Parathyroid adenoma (tissue), 2 donors: ENCODE measurements at regions not wholly inside any gene's neighbourhood (a gene's known extent, or its start where the extent isn't known, plus 50 kb on each side); places are given as distances from the start of the nearest gene placed in this dataset.

ENCODE experiments used
- H2AFZ ChIP-seq: fragments of 300-600 bp; sonication (generic); one replicate; pipeline ENCODE4 v1.7.0; 2017; ENCODE audit warnings: antibody characterized with exemption, mild to moderate bottlenecking
- H3K27ac ChIP-seq: fragments of 300-600 bp; sonication (generic); one replicate; pipeline ENCODE4 v1.7.0; 2017
- H3K27me3 ChIP-seq: fragments of 300-600 bp; sonication (generic); one replicate; pipeline ENCODE4 v1.7.0; 2017; ENCODE audit warnings: low read length; ENCODE audit not compliant: control insufficient read depth, insufficient read depth
- H3K36me3 ChIP-seq: fragments of 300-600 bp; sonication (generic); one replicate; pipeline ENCODE4 v1.7.0; 2017; ENCODE audit warnings: low read length; ENCODE audit not compliant: control insufficient read depth, insufficient read depth
- H3K4me1 ChIP-seq: fragments of 300-600 bp; sonication (generic); one replicate; pipeline ENCODE4 v1.7.0; 2017; ENCODE audit warnings: control low read depth
- H3K4me2 ChIP-seq: fragments of 300-600 bp; sonication (generic); one replicate; pipeline ENCODE4 v1.7.0; 2017; ENCODE audit warnings: low read length
- H3K4me3 ChIP-seq: fragments of 300-600 bp; sonication (generic); one replicate; pipeline ENCODE4 v1.7.0; 2017; ENCODE audit warnings: low read depth, low read length
- H3K79me2 ChIP-seq: fragments of 300-600 bp; sonication (generic); one replicate; pipeline ENCODE4 v1.7.0; 2017; ENCODE audit warnings: control low read depth
- H3K9ac ChIP-seq: fragments of 300-600 bp; sonication (generic); one replicate; pipeline ENCODE4 v1.7.0; 2017; ENCODE audit warnings: mild to moderate bottlenecking
- H3K9me3 ChIP-seq: fragments of 300-600 bp; sonication (generic); one replicate; pipeline ENCODE4 v1.7.0; 2017; ENCODE audit warnings: low read length; ENCODE audit not compliant: control insufficient read depth
- TF ChIP-seq, protein P1 (sequence below): fragments of 300-600 bp; sonication (generic); IDR thresholded peaks from one replicate; pipeline ENCODE4 v1.7.0; 2017; ENCODE audit warnings: antibody characterized with exemption, mild to moderate bottlenecking
- donor health status: primary hyperparathyroidism.

DNA sequence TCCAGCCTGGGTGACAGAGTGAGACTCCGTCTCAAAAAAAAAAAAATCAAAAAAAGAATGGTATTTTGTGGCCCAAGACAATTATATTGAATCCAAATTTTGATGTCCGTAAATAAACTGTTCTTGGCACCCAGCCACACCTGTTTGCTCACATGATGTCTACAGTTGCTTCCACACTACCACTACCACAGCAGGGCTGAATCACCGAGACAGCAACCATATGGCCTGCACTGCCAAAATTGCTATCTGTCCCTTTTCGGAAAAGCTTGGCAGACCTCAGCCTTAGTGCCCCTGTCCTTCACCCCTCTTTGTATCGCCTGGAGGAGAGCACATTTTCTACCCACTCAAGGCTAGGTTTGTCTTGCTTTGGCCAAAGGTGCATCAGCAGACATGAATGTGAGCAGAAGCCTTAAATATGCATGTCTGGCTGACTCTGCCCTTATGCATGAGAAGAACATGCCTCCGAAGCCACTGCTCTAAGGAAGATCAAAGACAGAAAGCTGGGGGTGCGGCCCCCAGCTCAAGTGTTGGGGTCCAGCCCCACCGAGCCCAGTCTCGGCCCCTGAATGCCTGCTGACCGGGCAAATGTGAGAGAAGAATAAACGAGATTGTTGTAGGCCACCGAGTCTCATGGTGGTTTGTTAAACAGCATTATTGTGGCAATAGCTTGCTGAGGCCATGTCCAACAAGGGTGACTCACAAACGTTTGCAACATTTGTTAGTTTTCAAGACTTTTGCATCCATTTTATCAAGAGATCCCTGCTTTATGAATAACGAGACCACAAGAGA is 108.1 kb downstream of the TPRA1 start:
- Histone ChIP-seq H3K4me1 (no peaks in the 10 kb centered on the region), H3K27me3 (no peaks in the 10 kb centered on the region), H3K9me3 (no peaks in the 10 kb centered on the region), H3K27ac (no peak overlapping the region), H3K4me2 (no peak overlapping the region), H3K79me2 (no peaks in the 10 kb centered on the region), H3K4me3 (no peak overlapping the region), H2AFZ (no peak overlapping the region), H3K9ac (no peak overlapping the region), H3K36me3 (no peaks in the 10 kb centered on the region)
- TF ChIP-seq, protein P1, sequence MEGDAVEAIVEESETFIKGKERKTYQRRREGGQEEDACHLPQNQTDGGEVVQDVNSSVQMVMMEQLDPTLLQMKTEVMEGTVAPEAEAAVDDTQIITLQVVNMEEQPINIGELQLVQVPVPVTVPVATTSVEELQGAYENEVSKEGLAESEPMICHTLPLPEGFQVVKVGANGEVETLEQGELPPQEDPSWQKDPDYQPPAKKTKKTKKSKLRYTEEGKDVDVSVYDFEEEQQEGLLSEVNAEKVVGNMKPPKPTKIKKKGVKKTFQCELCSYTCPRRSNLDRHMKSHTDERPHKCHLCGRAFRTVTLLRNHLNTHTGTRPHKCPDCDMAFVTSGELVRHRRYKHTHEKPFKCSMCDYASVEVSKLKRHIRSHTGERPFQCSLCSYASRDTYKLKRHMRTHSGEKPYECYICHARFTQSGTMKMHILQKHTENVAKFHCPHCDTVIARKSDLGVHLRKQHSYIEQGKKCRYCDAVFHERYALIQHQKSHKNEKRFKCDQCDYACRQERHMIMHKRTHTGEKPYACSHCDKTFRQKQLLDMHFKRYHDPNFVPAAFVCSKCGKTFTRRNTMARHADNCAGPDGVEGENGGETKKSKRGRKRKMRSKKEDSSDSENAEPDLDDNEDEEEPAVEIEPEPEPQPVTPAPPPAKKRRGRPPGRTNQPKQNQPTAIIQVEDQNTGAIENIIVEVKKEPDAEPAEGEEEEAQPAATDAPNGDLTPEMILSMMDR = no peak

DNA sequence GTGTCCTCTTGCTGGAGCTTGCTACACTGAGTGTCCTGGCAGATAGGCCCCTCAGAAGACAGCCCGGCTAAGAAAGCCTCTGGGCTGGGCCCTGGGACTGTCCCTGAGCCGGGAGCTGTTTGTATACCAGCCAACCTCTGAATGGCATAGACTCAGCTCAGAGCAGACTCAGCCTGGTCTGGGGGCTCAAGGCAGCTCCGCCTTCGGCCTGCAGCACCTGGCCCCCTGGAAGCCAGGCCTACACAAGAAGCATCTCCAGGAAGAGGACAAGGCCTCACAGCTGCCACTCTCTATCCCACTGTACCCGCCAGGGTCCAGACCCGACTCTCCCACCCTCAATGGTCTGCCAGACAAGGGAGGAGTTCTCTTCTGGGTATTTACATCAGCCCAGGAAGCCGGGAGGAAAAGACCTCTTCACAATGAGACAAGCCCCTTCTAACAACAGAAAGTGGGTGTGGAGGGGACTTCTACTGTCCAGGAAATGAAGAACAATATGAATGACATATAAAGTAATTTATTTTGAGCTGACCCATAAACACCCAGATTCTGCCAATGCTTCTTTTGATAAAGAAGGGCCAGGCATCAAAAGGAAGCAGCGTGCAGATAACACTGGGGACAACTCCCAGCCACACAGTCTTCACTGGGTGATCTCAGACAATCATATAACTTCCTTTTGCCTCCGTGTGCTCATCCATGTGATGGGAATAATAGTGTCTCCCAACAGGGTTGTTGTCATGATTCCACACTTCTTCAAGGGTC is 110.2 kb downstream of the TPRA1 start:
- no peak overlapping the region for H3K4me3 ChIP-seq
- no peaks in the 10 kb centered on the region for H3K27me3 ChIP-seq
- H3K36me3 ChIP-seq = no peaks in the 10 kb centered on the region
- H2AFZ ChIP-seq = no peak overlapping the region
- TF ChIP-seq, protein P1 = no peak
- no peaks in the 10 kb centered on the region for H3K79me2 ChIP-seq
- no peak overlapping the region for H3K9ac ChIP-seq
- no peak overlapping the region for H3K27ac ChIP-seq
- H3K4me1 ChIP-seq = no peaks in the 10 kb centered on the region
- H3K4me2 ChIP-seq = no peak overlapping the region
- no peaks in the 10 kb centered on the region for H3K9me3 ChIP-seq

DNA sequence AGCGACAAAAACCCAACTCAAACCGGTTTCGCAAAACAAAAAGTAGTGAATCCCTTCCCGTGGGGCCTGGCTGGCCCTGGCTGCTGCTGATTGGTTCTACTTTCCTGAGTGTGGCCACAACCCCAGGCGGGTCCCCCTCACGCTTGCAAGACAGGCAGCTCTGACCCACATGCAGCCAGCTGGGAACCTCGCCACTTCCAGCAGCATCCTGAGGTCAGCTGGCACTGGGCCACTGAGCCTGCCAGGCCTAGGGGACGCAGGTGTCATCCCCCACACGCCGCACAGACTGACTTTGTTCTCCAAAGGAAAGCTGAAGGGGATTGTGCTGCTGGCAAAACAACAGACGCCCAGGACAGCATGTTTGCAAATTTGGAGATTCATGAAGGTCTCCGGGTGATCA is 111.1 kb downstream of the TPRA1 start:
- H3K9ac ChIP-seq = no peak overlapping the region
- H3K79me2 ChIP-seq = no peaks in the 10 kb centered on the region
- no peak overlapping the region for H3K4me3 ChIP-seq
- no peak overlapping the region for H2AFZ ChIP-seq
- TF ChIP-seq, protein P1 = no peak
- no peaks in the 10 kb centered on the region for H3K27me3 ChIP-seq
- no peaks in the 10 kb centered on the region for H3K9me3 ChIP-seq
- H3K36me3 ChIP-seq = no peaks in the 10 kb centered on the region
- no peaks in the 10 kb centered on the region for H3K4me1 ChIP-seq
- no peak overlapping the region for H3K27ac ChIP-seq
- H3K4me2 ChIP-seq = no peak overlapping the region

DNA sequence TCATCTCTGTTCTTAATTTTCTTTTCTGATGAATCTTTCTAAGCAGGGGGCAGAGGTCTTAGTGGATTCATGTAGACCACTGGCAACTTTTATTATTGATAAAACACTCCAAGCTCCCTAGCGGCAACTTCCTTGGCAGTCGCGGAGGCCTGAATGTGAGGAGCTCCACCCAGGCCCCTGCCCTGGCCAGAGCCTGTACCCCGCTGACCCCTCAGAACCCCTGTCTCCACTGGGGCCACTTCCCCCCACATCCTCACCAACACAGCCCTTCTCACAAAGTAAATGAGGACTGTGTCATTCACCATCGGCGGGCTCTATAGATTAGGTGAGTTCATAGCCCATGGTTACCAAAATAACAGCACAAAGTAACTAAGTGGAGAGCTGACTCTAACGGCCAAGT is 111.6 kb downstream of the TPRA1 start:
- no peak overlapping the region for H3K27ac ChIP-seq

More for the DNA sequence above, 111.6 kb downstream of the TPRA1 start:
- H3K79me2 ChIP-seq = no peaks in the 10 kb centered on the region
- no peak overlapping the region for H3K9ac ChIP-seq
- no peak overlapping the region for H3K4me2 ChIP-seq
- H3K9me3 ChIP-seq = no peaks in the 10 kb centered on the region
- no peaks in the 10 kb centered on the region for H3K36me3 ChIP-seq
- TF ChIP-seq, protein P1 = no peak
- H3K4me3 ChIP-seq = no peak overlapping the region
- no peak overlapping the region for H2AFZ ChIP-seq
- H3K27me3 ChIP-seq = no peaks in the 10 kb centered on the region
- no peaks in the 10 kb centered on the region for H3K4me1 ChIP-seq
